Heart left ventricle (tissue), 13 donors: ENCODE measurements at regions not wholly inside any gene's neighbourhood (a gene's known extent, or its start where the extent isn't known, plus 50 kb on each side); places are given as distances from the start of the nearest gene placed in this dataset.

Experiments used
- POLR2A ChIP-seq, 2 donors: fragments of 450-650 bp; IDR thresholded peaks; one replicate each; pipeline ENCODE4 v1.6.1; 2017; ENCODE audit warnings: antibody characterized with exemption in 2 of 2, mild to moderate bottlenecking in 2 of 2, moderate library complexity in 2 of 2
- TF ChIP-seq, protein P1 (sequence below), 12 donors: fragments of 200-600 bp; sonication (generic) in 4 of 12; IDR thresholded peaks; one replicate each; pipeline versions ENCODE4 v1.5.0 to v1.8.0; 2018 to 2022; ENCODE audit warnings: antibody characterized with exemption in 12 of 12, mild to moderate bottlenecking in 5 of 12
- donor health status: ischemic (EF 13 %, LVEDD 7.1; RV severe dilation, severe dysfunction).
- donor health status: DM: no; HTN: yes; CAD: no.
- donor health status: DM: no; HTN: no; CAD: no.
- donor health status: ischemic (EF 25% LVEDD 6.9; RV normal size, moderate dysfunction).
- donor health status: ischemic (EF 25% LVEDD 5.7; RV mildly dilated, moderate dysfunction).
- donor health status: ischemic (EF 35%, LVEDD 5.7; RV mildly dilated, moderate dysfunction).
- donor health status: nonischemic (EF 11% LVEDD 7.7; RV severe dilation, severe dysfunction).
- donor health status: DM: yes; HTN: yes; CAD: no.
- donor health status: PGD.
- donor health status: ischemic (EF 29% LVEDD 5.4; RV normal size, mild dysfunction).
- donor health status: nonischemic (EF 23%, LVEDD 6.1; RV moderate dilation, normal function).

DNA sequence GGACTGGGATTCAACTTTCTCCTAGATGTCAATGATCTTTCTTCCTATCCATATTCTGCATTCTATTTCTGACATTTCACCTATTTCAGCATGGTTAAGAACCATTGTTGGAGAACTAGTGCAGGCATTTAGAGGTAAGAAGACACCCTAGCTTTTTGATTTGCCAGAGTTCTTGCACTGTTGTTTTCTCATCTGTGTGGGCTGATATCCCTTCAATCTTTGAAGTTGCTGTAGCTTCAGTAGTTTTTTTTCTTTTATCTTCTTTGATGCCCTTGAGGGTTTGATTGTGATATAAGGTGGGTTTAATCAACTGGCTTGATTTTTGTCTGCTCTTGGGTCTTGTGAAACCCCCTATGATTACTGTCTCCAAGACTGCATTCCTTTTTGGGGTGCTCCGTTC is 502.1 kb downstream of the ETS1 start:
- TF ChIP-seq, protein P1, sequence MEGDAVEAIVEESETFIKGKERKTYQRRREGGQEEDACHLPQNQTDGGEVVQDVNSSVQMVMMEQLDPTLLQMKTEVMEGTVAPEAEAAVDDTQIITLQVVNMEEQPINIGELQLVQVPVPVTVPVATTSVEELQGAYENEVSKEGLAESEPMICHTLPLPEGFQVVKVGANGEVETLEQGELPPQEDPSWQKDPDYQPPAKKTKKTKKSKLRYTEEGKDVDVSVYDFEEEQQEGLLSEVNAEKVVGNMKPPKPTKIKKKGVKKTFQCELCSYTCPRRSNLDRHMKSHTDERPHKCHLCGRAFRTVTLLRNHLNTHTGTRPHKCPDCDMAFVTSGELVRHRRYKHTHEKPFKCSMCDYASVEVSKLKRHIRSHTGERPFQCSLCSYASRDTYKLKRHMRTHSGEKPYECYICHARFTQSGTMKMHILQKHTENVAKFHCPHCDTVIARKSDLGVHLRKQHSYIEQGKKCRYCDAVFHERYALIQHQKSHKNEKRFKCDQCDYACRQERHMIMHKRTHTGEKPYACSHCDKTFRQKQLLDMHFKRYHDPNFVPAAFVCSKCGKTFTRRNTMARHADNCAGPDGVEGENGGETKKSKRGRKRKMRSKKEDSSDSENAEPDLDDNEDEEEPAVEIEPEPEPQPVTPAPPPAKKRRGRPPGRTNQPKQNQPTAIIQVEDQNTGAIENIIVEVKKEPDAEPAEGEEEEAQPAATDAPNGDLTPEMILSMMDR (IDR thresholded peaks at IDR 0.05), result no peak
- no peak for TF ChIP-seq POLR2A (IDR thresholded peaks at IDR 0.05)
